G401 (cell line): ENCODE measurements at regions not wholly inside any gene's neighbourhood (a gene's known extent, or its start where the extent isn't known, plus 50 kb on each side); places are given as distances from the start of the nearest gene placed in this dataset.

Source experiments
- DNase-seq: peaks from one replicate; pipeline ENCODE4 v3.0.0-alpha.2; 2015; ENCODE audit warnings: low spot score
- in situ Hi-C: cut with HindIII; loops from 2 replicates; pipeline ENCODE4 v1.10.0; 2016; ENCODE audit warnings: low sequenced_read_pairs, mixed read lengths

- in situ Hi-C loops, result no loop called here
- DNase-seq, result no peak
These were observed 76.6 kb upstream of the LMO1 start for GRCh38 chr11:8340296-8340695.

GRCh38 chr11:8339592-8340022 lies 75.9 kb upstream of the LMO1 start:
- no peak for DNase-seq
- in situ Hi-C loops, result no loop called here

- in situ Hi-C loops, result no loop called here
- DNase-seq, result peak; percentile 9
These were observed 74.5 kb upstream of the LMO1 start for GRCh38 chr11:8338138-8338537.

GRCh38 chr11:8337130-8337795 lies 73.6 kb upstream of the LMO1 start:
- in situ Hi-C loops, result no loop called here

GRCh38 chr11:8336356-8337129 lies 72.9 kb upstream of the LMO1 start:
- in situ Hi-C loops, result no loop called here
- no peak for DNase-seq

More at GRCh38 chr11:8337130-8337795, 73.6 kb upstream of the LMO1 start:
- no peak for DNase-seq

- in situ Hi-C loops, result no loop called here
- DNase-seq, result no peak
These were observed 72.0 kb upstream of the LMO1 start for GRCh38 chr11:8335683-8336082.

- in situ Hi-C loops, result no loop called here
- no peak for DNase-seq
These were observed 71.5 kb upstream of the LMO1 start for GRCh38 chr11:8335186-8335585.

- in situ Hi-C loops, result no loop called here
- DNase-seq, result no peak
These were observed 70.2 kb upstream of the LMO1 start for GRCh38 chr11:8333811-8334401.

GRCh38 chr11:8333376-8333775 lies 69.7 kb upstream of the LMO1 start:
- in situ Hi-C loops, result no loop called here
- no peak for DNase-seq

GRCh38 chr11:8332891-8333290 lies 69.2 kb upstream of the LMO1 start:
- in situ Hi-C loops, result no loop called here

GRCh38 chr11:8332196-8332595 lies 68.5 kb upstream of the LMO1 start:
- in situ Hi-C loops, result no loop called here
- no peak for DNase-seq

More at GRCh38 chr11:8332891-8333290, 69.2 kb upstream of the LMO1 start:
- DNase-seq, result no peak

- DNase-seq, result no peak
- in situ Hi-C loops, result no loop called here
These were observed 68.1 kb upstream of the LMO1 start for GRCh38 chr11:8331767-8332166.

GRCh38 chr11:8330896-8331295 lies 67.2 kb upstream of the LMO1 start:
- in situ Hi-C loops, result no loop called here
- DNase-seq, result no peak

GRCh38 chr11:8330404-8330803 lies 66.7 kb upstream of the LMO1 start:
- in situ Hi-C loops, result no loop called here
- DNase-seq, result no peak

- in situ Hi-C loops, result no loop called here
- DNase-seq, result no peak
These were observed 66.2 kb upstream of the LMO1 start for GRCh38 chr11:8329847-8330361.

- no peak for DNase-seq
- in situ Hi-C loops, result no loop called here
These were observed 65.7 kb upstream of the LMO1 start for GRCh38 chr11:8329336-8329735.

GRCh38 chr11:8328848-8329330 lies 65.2 kb upstream of the LMO1 start:
- peak; percentile 68 for DNase-seq
- in situ Hi-C loops, result no loop called here

GRCh38 chr11:8328231-8328794 lies 64.6 kb upstream of the LMO1 start:
- DNase-seq, result no peak
- in situ Hi-C loops, result no loop called here

GRCh38 chr11:8327761-8328192 lies 64.1 kb upstream of the LMO1 start:
- in situ Hi-C loops, result no loop called here
- DNase-seq, result no peak

GRCh38 chr11:8326337-8326736 lies 62.7 kb upstream of the LMO1 start:
- in situ Hi-C loops, result no loop called here
- no peak for DNase-seq
